ENCODE measurements at regions not wholly inside any gene's neighbourhood (a gene's known extent, or its start where the extent isn't known, plus 50 kb on each side); places are given as distances from the start of the nearest gene placed in this dataset.
"Not testable (repeated sequence)": the region's sequence is repeated elsewhere in the genome, so short reads cannot be mapped to it uniquely, and the experiment has no call there.

- Histone ChIP-seq H3K27me3 (ENCODE audit: insufficient read depth, low read length) (peaks cover 2% of the 10 kb centered on the region), H3K9me3 (ENCODE audit: control insufficient read depth in 1 of 2, low read length in 2 of 2) (no peaks in the 10 kb centered on the region), H3K4me1 (ENCODE audit: insufficient read depth, low read length) (no peaks in the 10 kb centered on the region), H3K4me3 (ENCODE audit: low read length in 2 of 2) (no peak overlapping the region), H3K36me3 (ENCODE audit: insufficient read depth, low read length) (no peaks in the 10 kb centered on the region), H3K27ac (ENCODE audit: low read depth, low read length) (no peak overlapping the region)
- Mint-ChIP-seq H3K27ac (no peak overlapping the region), H3K27me3 (no peaks in the 10 kb centered on the region), H3K4me3 (no peak overlapping the region), H3K36me3 (no peaks in the 10 kb centered on the region), H3K9me3 (peaks cover 0 to 10% (median 5%) of the 10 kb centered on the region in 8 donors), H3K4me1 (no peaks in the 10 kb centered on the region)
- ChIA-PET CTCF (ENCODE audit: partially characterized antibody) (no interaction called here), POLR2A (ENCODE audit: partially characterized antibody) (no interaction called here)
- no peak for DNase-seq
- intact Hi-C loops (cut with micrococcal nuclease) = no loop called here
Measured at GRCh38 chr18:39313992-39314391, 1748.4 kb upstream of the CELF4 start.

- Histone ChIP-seq H3K4me1 (ENCODE audit: insufficient read depth, low read length) (no peaks in the 10 kb centered on the region), H3K9me3 (ENCODE audit: control insufficient read depth in 1 of 2, low read length in 2 of 2) (no peaks in the 10 kb centered on the region), H3K36me3 (ENCODE audit: insufficient read depth, low read length) (no peaks in the 10 kb centered on the region), H3K4me3 (ENCODE audit: low read length in 2 of 2) (no peak overlapping the region), H3K27ac (ENCODE audit: low read depth, low read length) (no peak overlapping the region), H3K27me3 (ENCODE audit: insufficient read depth, low read length) (no peaks in the 10 kb centered on the region)
- no peak for DNase-seq
- Mint-ChIP-seq H3K4me3 (no peak overlapping the region), H3K9me3 (peaks cover 0 to 15% (median 5%) of the 10 kb centered on the region in 8 donors), H3K27me3 (no peaks in the 10 kb centered on the region), H3K4me1 (no peaks in the 10 kb centered on the region), H3K36me3 (no peaks in the 10 kb centered on the region), H3K27ac (no peak overlapping the region)
- CTCF ChIA-PET (ENCODE audit: partially characterized antibody) = no interaction called here
- intact Hi-C loops (cut with micrococcal nuclease) = no loop called here
- POLR2A ChIA-PET (ENCODE audit: partially characterized antibody) = no interaction called here
Measured at GRCh38 chr18:39311111-39311712, 1745.6 kb upstream of the CELF4 start.

- H3K4me1 Mint-ChIP-seq; H3K27me3 Mint-ChIP-seq; H3K36me3 Mint-ChIP-seq; H3K27me3 ChIP-seq (ENCODE audit: insufficient read depth, low read length); H3K4me3 ChIP-seq (ENCODE audit: low read length in 2 of 2); H3K27ac ChIP-seq (ENCODE audit: low read depth, low read length); intact Hi-C loops (cut with micrococcal nuclease); H3K27ac Mint-ChIP-seq; POLR2A ChIA-PET (ENCODE audit: partially characterized antibody); H3K4me1 ChIP-seq (ENCODE audit: insufficient read depth, low read length); H3K36me3 ChIP-seq (ENCODE audit: insufficient read depth, low read length); DNase-seq; H3K9me3 ChIP-seq (ENCODE audit: control insufficient read depth in 1 of 2, low read length in 2 of 2); CTCF ChIA-PET (ENCODE audit: partially characterized antibody); H3K4me3 Mint-ChIP-seq: not testable (repeated sequence)
- H3K9me3 Mint-ChIP-seq = peaks cover 0 to 15% (median 5%) of the 10 kb centered on the region in 8 donors
Measured at GRCh38 chr18:39308931-39309521, 1743.4 kb upstream of the CELF4 start.

GRCh38 chr18:39305766-39306165 lies 1740.2 kb upstream of the CELF4 start:
- no peak overlapping the region for H3K27ac Mint-ChIP-seq
- Histone ChIP-seq H3K27me3 (ENCODE audit: insufficient read depth, low read length) (no peaks in the 10 kb centered on the region), H3K36me3 (ENCODE audit: insufficient read depth, low read length) (no peaks in the 10 kb centered on the region), H3K4me1 (ENCODE audit: insufficient read depth, low read length) (no peaks in the 10 kb centered on the region), H3K27ac (ENCODE audit: low read depth, low read length) (no peak overlapping the region), H3K4me3 (ENCODE audit: low read length in 2 of 2) (no peak overlapping the region), H3K9me3 (ENCODE audit: control insufficient read depth in 1 of 2, low read length in 2 of 2) (no peaks in the 10 kb centered on the region)
- no peaks in the 10 kb centered on the region for H3K27me3 Mint-ChIP-seq
- H3K9me3 Mint-ChIP-seq = peaks cover 0 to 13% (median 3%) of the 10 kb centered on the region in 8 donors
- no peak for DNase-seq
- H3K36me3 Mint-ChIP-seq = no peaks in the 10 kb centered on the region
- H3K4me3 Mint-ChIP-seq = no peak overlapping the region
- CTCF ChIA-PET (ENCODE audit: partially characterized antibody) = no interaction called here
- no peaks in the 10 kb centered on the region for H3K4me1 Mint-ChIP-seq
- POLR2A ChIA-PET (ENCODE audit: partially characterized antibody) = no interaction called here
- intact Hi-C loops (cut with micrococcal nuclease) = no loop called here

GRCh38 chr18:39302481-39302880 lies 1736.9 kb upstream of the CELF4 start:
- H3K9me3 ChIP-seq (ENCODE audit: control insufficient read depth in 1 of 2, low read length in 2 of 2) = no peaks in the 10 kb centered on the region
- intact Hi-C loops (cut with micrococcal nuclease) = no loop called here
- Mint-ChIP-seq H3K4me3 (no peak overlapping the region), H3K27ac (no peak overlapping the region), H3K4me1 (no peaks in the 10 kb centered on the region), H3K9me3 (peaks cover 0 to 6% (median 0%) of the 10 kb centered on the region in 8 donors), H3K27me3 (no peaks in the 10 kb centered on the region), H3K36me3 (no peaks in the 10 kb centered on the region)
- H3K27me3 ChIP-seq (ENCODE audit: insufficient read depth, low read length) = no peaks in the 10 kb centered on the region
- no peaks in the 10 kb centered on the region for H3K36me3 ChIP-seq (ENCODE audit: insufficient read depth, low read length)
- no peak for DNase-seq
- H3K4me1 ChIP-seq (ENCODE audit: insufficient read depth, low read length) = no peaks in the 10 kb centered on the region
- ChIA-PET POLR2A (ENCODE audit: partially characterized antibody) (no interaction called here), CTCF (ENCODE audit: partially characterized antibody) (no interaction called here)
- H3K27ac ChIP-seq (ENCODE audit: low read depth, low read length) = no peak overlapping the region
- H3K4me3 ChIP-seq (ENCODE audit: low read length in 2 of 2) = no peak overlapping the region

GRCh38 chr18:39299152-39299551 lies 1733.6 kb upstream of the CELF4 start:
- H3K27me3 ChIP-seq (ENCODE audit: insufficient read depth, low read length) = no peaks in the 10 kb centered on the region
- no peak for DNase-seq
- Mint-ChIP-seq H3K9me3 (peaks cover 0 to 5% (median 0%) of the 10 kb centered on the region in 8 donors), H3K27ac (no peak overlapping the region), H3K36me3 (no peaks in the 10 kb centered on the region), H3K4me1 (no peaks in the 10 kb centered on the region), H3K27me3 (no peaks in the 10 kb centered on the region), H3K4me3 (no peak overlapping the region)
- no peaks in the 10 kb centered on the region for H3K4me1 ChIP-seq (ENCODE audit: insufficient read depth, low read length)
- ChIA-PET CTCF (ENCODE audit: partially characterized antibody) (no interaction called here), POLR2A (ENCODE audit: partially characterized antibody) (no interaction called here)
- no peak overlapping the region for H3K4me3 ChIP-seq (ENCODE audit: low read length in 2 of 2)
- H3K27ac ChIP-seq (ENCODE audit: low read depth, low read length) = no peak overlapping the region
- intact Hi-C loops (cut with micrococcal nuclease) = no loop called here
- H3K9me3 ChIP-seq (ENCODE audit: control insufficient read depth in 1 of 2, low read length in 2 of 2) = no peaks in the 10 kb centered on the region
- no peaks in the 10 kb centered on the region for H3K36me3 ChIP-seq (ENCODE audit: insufficient read depth, low read length)

GRCh38 chr18:39297225-39297624 lies 1731.6 kb upstream of the CELF4 start:
- Histone ChIP-seq H3K27me3 (ENCODE audit: insufficient read depth, low read length) (no peaks in the 10 kb centered on the region), H3K4me3 (ENCODE audit: low read length in 2 of 2) (no peak overlapping the region), H3K4me1 (ENCODE audit: insufficient read depth, low read length) (no peaks in the 10 kb centered on the region), H3K36me3 (ENCODE audit: insufficient read depth, low read length) (no peaks in the 10 kb centered on the region), H3K9me3 (ENCODE audit: control insufficient read depth in 1 of 2, low read length in 2 of 2) (no peaks in the 10 kb centered on the region), H3K27ac (ENCODE audit: low read depth, low read length) (no peak overlapping the region)
- Mint-ChIP-seq H3K4me3 (no peak overlapping the region), H3K9me3 (peaks cover 0 to 5% (median 2%) of the 10 kb centered on the region in 8 donors), H3K4me1 (no peaks in the 10 kb centered on the region), H3K27ac (no peak overlapping the region), H3K36me3 (no peaks in the 10 kb centered on the region), H3K27me3 (no peaks in the 10 kb centered on the region)
- DNase-seq = no peak
- intact Hi-C loops (cut with micrococcal nuclease) = no loop called here
- POLR2A ChIA-PET (ENCODE audit: partially characterized antibody) = no interaction called here
- CTCF ChIA-PET (ENCODE audit: partially characterized antibody) = no interaction called here

All from CD4-positive, alpha-beta memory T cell (primary cell).